Neural cell (in vitro differentiated cells): ENCODE measurements at regions not wholly inside any gene's neighbourhood (a gene's known extent, or its start where the extent isn't known, plus 50 kb on each side); places are given as distances from the start of the nearest gene placed in this dataset.
"Not testable (repeated sequence)": the region's sequence is repeated elsewhere in the genome, so short reads cannot be mapped to it uniquely, and the experiment has no call there.

ENCODE experiments used
- H2AFZ ChIP-seq: fragments of 200-600, 300-800 bp; sonication (generic), shearing (Covaris generic); 2 replicates; pipeline ENCODE4 v1.6.0; 2014; ENCODE audit warnings: low read depth, mild to moderate bottlenecking, antibody characterized with exemption, low read length, moderate library complexity
- H3F3A ChIP-seq: fragments of 200-600 bp; shearing (Covaris generic); 2 replicates; pipeline ENCODE4 v1.6.1; 2016; ENCODE audit warnings: mild to moderate bottlenecking, moderate library complexity, mixed read lengths, antibody characterized with exemption, low read length; ENCODE audit not compliant: insufficient read depth, poor library complexity, severe bottlenecking
- H3K27ac ChIP-seq: fragments of 200-600, 300-800 bp; sonication (generic), shearing (Covaris generic); 2 replicates; pipeline ENCODE4 v1.5.1; 2014; ENCODE audit warnings: mild to moderate bottlenecking, low read length, moderate library complexity
- H3K27me3 ChIP-seq: fragments of 300-800, 200-600 bp; sonication (generic), shearing (Covaris generic); 2 replicates; pipeline ENCODE4 v1.6.0; 2014; ENCODE audit warnings: mild to moderate bottlenecking, low read depth, low read length, moderate library complexity; ENCODE audit not compliant: insufficient read depth
- H3K36me3 ChIP-seq: fragments of 300-800, 200-600 bp; sonication (generic), shearing (Covaris generic); 2 replicates; pipeline ENCODE4 v1.5.1; 2014; ENCODE audit warnings: mild to moderate bottlenecking, antibody characterized with exemption, low read length, moderate library complexity; ENCODE audit not compliant: insufficient read depth
- H3K4me2 ChIP-seq: fragments of 300-800, 200-600 bp; sonication (generic), shearing (Covaris generic); 2 replicates; pipeline ENCODE4 v1.6.0; 2014; ENCODE audit warnings: mild to moderate bottlenecking, low read length
- H3K4me3 ChIP-seq: fragments of 300-800, 200-600 bp; sonication (generic), shearing (Covaris generic); 2 replicates; pipeline ENCODE4 v1.5.1; 2014; ENCODE audit warnings: mild to moderate bottlenecking, low read length, moderate library complexity
- H3K79me2 ChIP-seq: fragments of 200-600 bp; shearing (Covaris generic); replicated peaks from 2 replicates; pipeline ENCODE4 v1.6.0; 2014; ENCODE audit warnings: mild to moderate bottlenecking, low read length, moderate library complexity; ENCODE audit not compliant: insufficient read depth
- H3K9ac ChIP-seq: fragments of 300-800, 200-600 bp; sonication (generic), shearing (Covaris generic); 2 replicates; pipeline ENCODE4 v1.6.1; 2016; ENCODE audit warnings: mild to moderate bottlenecking, low read length, mixed read lengths
- H3K9me2 ChIP-seq: fragments of 200-600 bp; shearing (Covaris generic); 2 replicates; pipeline ENCODE4 v1.6.1; 2016; ENCODE audit warnings: mild to moderate bottlenecking, low read length, mixed read lengths; ENCODE audit not compliant: insufficient read depth
- H3K9me3 ChIP-seq: fragments of 200-600, 300-800 bp; sonication (generic), shearing (Covaris generic); 2 replicates; pipeline ENCODE4 v1.6.1; 2016; ENCODE audit warnings: mild to moderate bottlenecking, mixed run types, low read length, moderate library complexity, mixed read lengths
- H4K20me1 ChIP-seq: fragments of 200-600 bp; shearing (Covaris generic); 2 replicates; pipeline ENCODE4 v1.6.1; 2016; ENCODE audit warnings: mild to moderate bottlenecking, mixed run types; ENCODE audit not compliant: insufficient read depth
- EP300 ChIP-seq: fragments of 450-650 bp; conservative IDR thresholded peaks from 2 replicates; pipeline ENCODE4 v1.6.1; 2014; ENCODE audit warnings: antibody characterized with exemption, mild to moderate bottlenecking, moderate library complexity; ENCODE audit not compliant: poor library complexity, severe bottlenecking
- EZH2 ChIP-seq: fragments of 200-600, 300-800 bp; shearing (Covaris generic), sonication (generic); IDR thresholded peaks from 2 replicates; pipeline ENCODE4 v1.6.1; 2014; ENCODE audit warnings: antibody characterized with exemption, low read length, borderline replicate concordance, mild to moderate bottlenecking; ENCODE audit not compliant: insufficient read depth, poor library complexity, severe bottlenecking
- MXI1 ChIP-seq: fragments of 450-650 bp; conservative IDR thresholded peaks from 2 replicates; pipeline ENCODE4 v1.6.1; 2014; ENCODE audit warnings: antibody characterized with exemption, mild to moderate bottlenecking; ENCODE audit not compliant: poor library complexity, severe bottlenecking
- POLR2AphosphoS5 ChIP-seq: IDR thresholded peaks from 2 replicates; pipeline ENCODE4 v1.6.1; 2012
- RAD21 ChIP-seq: fragments of 450-650 bp; conservative IDR thresholded peaks from 2 replicates; pipeline ENCODE4 v1.6.1; 2014; ENCODE audit warnings: antibody characterized with exemption, mild to moderate bottlenecking, moderate library complexity
- SMC3 ChIP-seq: fragments of 450-650 bp; conservative IDR thresholded peaks from 2 replicates; pipeline ENCODE4 v1.6.1; 2014; ENCODE audit warnings: antibody characterized with exemption, mild to moderate bottlenecking, moderate library complexity; ENCODE audit not compliant: poor library complexity
- TAF1 ChIP-seq: IDR thresholded peaks from 2 replicates; pipeline ENCODE4 v1.6.1; 2012; ENCODE audit warnings: low read depth
- TF ChIP-seq, protein P1 (sequence below): fragments of 450-650 bp; IDR thresholded peaks from 2 replicates; pipeline ENCODE4 v1.5.1; 2014; ENCODE audit warnings: antibody characterized with exemption, mild to moderate bottlenecking, moderate library complexity; ENCODE audit not compliant: poor library complexity, severe bottlenecking
- TF ChIP-seq, protein P2 (sequence below): IDR thresholded peaks from 2 replicates; pipeline ENCODE4 v1.6.1; 2012; ENCODE audit warnings: borderline replicate concordance

DNA sequence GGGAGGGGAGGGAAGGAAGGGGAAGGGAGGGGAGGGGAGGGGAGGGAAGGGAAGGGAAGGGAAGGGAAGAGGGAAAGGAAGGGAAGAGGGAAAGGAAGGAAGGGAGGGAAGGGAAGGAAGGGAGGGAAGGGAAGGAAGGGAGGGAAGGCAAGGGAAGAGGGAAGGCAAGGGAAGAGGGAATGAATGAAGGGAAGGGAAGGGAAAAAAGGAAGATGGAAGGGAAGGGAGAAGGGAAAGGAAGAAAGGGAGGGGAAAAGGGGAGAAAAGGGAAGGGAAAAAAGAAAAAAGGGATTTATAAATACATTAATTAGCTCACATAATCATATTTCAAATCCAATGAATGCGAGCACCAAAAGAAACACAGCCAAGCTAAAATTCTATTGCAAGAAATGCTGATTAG lies 202.9 kb upstream of the LRRTM4 start:
- no peak for TF ChIP-seq POLR2AphosphoS5
- no peak for TF ChIP-seq EP300
- TF ChIP-seq, protein P1, sequence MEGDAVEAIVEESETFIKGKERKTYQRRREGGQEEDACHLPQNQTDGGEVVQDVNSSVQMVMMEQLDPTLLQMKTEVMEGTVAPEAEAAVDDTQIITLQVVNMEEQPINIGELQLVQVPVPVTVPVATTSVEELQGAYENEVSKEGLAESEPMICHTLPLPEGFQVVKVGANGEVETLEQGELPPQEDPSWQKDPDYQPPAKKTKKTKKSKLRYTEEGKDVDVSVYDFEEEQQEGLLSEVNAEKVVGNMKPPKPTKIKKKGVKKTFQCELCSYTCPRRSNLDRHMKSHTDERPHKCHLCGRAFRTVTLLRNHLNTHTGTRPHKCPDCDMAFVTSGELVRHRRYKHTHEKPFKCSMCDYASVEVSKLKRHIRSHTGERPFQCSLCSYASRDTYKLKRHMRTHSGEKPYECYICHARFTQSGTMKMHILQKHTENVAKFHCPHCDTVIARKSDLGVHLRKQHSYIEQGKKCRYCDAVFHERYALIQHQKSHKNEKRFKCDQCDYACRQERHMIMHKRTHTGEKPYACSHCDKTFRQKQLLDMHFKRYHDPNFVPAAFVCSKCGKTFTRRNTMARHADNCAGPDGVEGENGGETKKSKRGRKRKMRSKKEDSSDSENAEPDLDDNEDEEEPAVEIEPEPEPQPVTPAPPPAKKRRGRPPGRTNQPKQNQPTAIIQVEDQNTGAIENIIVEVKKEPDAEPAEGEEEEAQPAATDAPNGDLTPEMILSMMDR = no peak
- no peak for TF ChIP-seq MXI1
- no peak for TF ChIP-seq TAF1
- TF ChIP-seq, protein P2, sequence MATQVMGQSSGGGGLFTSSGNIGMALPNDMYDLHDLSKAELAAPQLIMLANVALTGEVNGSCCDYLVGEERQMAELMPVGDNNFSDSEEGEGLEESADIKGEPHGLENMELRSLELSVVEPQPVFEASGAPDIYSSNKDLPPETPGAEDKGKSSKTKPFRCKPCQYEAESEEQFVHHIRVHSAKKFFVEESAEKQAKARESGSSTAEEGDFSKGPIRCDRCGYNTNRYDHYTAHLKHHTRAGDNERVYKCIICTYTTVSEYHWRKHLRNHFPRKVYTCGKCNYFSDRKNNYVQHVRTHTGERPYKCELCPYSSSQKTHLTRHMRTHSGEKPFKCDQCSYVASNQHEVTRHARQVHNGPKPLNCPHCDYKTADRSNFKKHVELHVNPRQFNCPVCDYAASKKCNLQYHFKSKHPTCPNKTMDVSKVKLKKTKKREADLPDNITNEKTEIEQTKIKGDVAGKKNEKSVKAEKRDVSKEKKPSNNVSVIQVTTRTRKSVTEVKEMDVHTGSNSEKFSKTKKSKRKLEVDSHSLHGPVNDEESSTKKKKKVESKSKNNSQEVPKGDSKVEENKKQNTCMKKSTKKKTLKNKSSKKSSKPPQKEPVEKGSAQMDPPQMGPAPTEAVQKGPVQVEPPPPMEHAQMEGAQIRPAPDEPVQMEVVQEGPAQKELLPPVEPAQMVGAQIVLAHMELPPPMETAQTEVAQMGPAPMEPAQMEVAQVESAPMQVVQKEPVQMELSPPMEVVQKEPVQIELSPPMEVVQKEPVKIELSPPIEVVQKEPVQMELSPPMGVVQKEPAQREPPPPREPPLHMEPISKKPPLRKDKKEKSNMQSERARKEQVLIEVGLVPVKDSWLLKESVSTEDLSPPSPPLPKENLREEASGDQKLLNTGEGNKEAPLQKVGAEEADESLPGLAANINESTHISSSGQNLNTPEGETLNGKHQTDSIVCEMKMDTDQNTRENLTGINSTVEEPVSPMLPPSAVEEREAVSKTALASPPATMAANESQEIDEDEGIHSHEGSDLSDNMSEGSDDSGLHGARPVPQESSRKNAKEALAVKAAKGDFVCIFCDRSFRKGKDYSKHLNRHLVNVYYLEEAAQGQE = no peak
- no peak overlapping the region for H2AFZ ChIP-seq

DNA sequence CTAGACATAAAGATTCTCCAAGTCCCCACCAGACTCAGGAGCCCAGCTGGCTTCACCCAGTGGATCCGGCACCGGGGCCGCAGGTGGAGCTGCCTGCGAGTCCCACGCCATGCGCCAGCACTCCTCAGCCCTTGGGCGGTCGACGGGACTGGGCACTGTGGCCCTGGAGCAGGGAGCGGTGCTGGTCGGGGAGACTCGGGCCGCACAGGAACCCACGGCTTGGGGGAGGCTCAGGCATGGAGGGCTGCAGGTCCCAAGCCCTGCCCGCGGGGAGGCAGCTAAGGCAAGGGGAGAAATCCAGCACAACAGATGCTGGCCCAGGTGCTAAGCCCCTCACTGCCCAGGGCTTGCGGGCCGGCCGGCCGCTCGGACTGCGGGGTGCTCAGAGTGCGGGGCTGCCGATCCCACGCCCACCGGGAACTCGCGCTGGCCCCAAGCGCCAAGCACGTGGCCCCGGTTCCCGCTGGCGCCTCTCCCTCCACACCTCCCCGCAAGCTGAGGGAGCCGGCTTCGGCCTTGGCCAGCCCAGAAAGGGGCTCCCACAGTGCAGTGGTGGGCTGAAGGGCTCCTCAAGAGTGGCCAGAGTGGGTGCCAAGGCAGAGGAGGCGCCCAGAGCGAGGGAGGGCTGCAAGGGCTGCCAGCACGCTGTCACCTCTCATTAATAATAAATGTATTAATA lies 212.6 kb upstream of the LRRTM4 start:
- H3K9ac ChIP-seq, H3K27me3 ChIP-seq: not testable (repeated sequence)

More for the DNA sequence above, 202.9 kb upstream of the LRRTM4 start:
- H3K27ac ChIP-seq = no peak overlapping the region
- no peaks in the 10 kb centered on the region for H4K20me1 ChIP-seq
- no peaks in the 10 kb centered on the region for H3K36me3 ChIP-seq
- no peaks in the 10 kb centered on the region for H3K9me2 ChIP-seq
- no peaks in the 10 kb centered on the region for H3K27me3 ChIP-seq
- H3K9me3 ChIP-seq = no peaks in the 10 kb centered on the region
- H3K79me2 ChIP-seq = no peaks in the 10 kb centered on the region
- H3K9ac ChIP-seq = no peak overlapping the region
- no peaks in the 10 kb centered on the region for H3F3A ChIP-seq
- H3K4me2 ChIP-seq = no peak overlapping the region
- no peak overlapping the region for H3K4me3 ChIP-seq

DNA sequence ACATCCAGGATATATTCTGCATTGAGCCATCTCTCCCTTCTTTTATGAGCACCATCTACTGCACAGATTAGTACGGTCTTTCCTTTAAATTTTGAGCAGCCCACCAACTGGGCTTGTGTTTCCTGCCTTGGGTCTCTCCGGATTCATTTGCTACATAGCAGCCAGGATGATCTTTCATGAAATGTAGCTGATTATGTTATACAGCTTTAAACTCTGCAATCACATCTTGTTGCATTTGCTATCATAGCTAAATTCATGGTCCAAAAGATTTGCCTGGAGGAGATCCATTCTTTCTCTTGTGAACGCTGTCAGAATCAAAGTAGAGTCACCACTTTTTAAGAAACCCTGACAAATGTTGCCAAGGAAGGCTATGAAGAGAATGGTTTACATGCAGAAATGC lies 215.1 kb upstream of the LRRTM4 start:
- Histone ChIP-seq H3K4me2 (no peak overlapping the region), H3K4me3 (no peak overlapping the region), H3K36me3 (no peaks in the 10 kb centered on the region), H3K27ac (no peak overlapping the region), H3K9ac (no peak overlapping the region), H3K27me3 (no peaks in the 10 kb centered on the region), H3K9me2 (no peaks in the 10 kb centered on the region), H3F3A (no peaks in the 10 kb centered on the region), H2AFZ (no peak overlapping the region), H4K20me1 (no peaks in the 10 kb centered on the region), H3K79me2 (no peaks in the 10 kb centered on the region), H3K9me3 (no peaks in the 10 kb centered on the region)
- TF ChIP-seq TAF1 = no peak
- TF ChIP-seq, protein P2 = no peak
- no peak for TF ChIP-seq EZH2
- TF ChIP-seq, protein P1 = no peak
- TF ChIP-seq POLR2AphosphoS5 = no peak
- no peak for TF ChIP-seq MXI1
- TF ChIP-seq EP300 = no peak
- TF ChIP-seq RAD21 = no peak
- no peak for TF ChIP-seq SMC3

More for the DNA sequence above, 212.6 kb upstream of the LRRTM4 start:
- not testable (repeated sequence) for H3K9me3 ChIP-seq, H3K4me2 ChIP-seq, H3K9me2 ChIP-seq, H2AFZ ChIP-seq, H4K20me1 ChIP-seq, H3F3A ChIP-seq, H3K79me2 ChIP-seq, H3K4me3 ChIP-seq, H3K27ac ChIP-seq, H3K36me3 ChIP-seq
